Inferior parietal cortex (tissue), 1 donor: ENCODE measurements at regions not wholly inside any gene's neighbourhood (a gene's known extent, or its start where the extent isn't known, plus 50 kb on each side); places are given as distances from the start of the nearest gene placed in this dataset.

Experiments used
- DNase-seq: peaks from one replicate; pipeline ENCODE4 v3.0.0-alpha.2; 2016; ENCODE audit errors: extremely low spot score

DNA sequence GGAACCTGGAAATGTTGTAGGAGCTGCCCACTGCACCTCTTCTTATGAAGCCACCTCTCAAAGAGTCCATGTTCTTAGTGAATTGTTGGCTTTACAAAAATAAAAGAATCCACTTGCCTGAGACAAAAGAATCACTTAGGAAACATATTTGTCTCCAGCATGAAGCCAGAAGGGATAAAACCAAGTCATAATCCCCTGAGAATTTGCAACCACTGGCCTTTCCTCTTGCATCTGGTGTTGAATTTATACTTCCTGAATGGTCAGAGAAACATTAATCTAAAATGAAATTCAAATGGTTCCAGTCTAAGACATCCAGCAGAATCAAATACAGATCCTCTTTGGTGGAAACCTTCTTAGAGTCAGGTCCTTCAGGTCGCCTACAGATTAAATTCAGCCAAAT is 192.5 kb upstream of the ECI2 start:
- DNase-seq = no peak

DNA sequence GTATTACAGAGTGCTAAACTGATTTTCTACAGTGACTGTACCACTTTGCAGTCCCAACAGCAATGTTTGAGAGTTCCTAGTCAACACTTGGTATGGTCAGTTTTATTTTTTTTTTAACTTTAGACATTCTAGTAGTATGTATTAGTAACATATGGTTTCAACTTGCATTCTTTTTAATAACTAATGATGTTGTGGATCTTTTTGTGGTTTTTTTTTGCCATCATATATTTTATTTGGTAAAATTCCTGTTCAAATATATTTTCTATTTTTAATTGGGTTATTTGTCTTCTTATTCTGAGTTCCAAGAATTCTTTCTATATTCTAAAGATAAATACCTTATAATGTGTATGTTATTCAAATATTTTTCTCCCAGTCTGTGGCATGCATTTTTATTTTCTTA is 189.4 kb upstream of the ECI2 start:
- DNase-seq = no peak

DNA sequence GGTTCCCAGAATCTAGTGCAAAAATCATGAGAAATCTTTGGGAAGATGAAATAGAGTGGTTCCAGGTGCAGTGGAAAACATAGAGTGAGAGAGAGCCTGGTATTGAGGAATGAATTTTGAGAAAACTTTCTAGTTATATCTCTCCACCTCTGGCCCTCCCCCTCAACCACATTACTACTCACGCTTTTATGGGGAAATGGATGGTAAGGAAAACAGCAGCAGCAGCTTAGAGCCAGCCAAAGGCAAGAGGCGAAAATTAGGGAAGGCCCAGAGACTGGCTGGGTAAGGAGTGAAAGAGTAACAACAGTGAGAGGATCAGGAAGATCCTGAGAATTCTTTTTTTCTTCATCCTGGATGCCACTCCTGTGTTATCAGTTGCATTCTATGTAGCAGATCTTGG is 187.9 kb upstream of the ECI2 start:
- no peak for DNase-seq

DNA sequence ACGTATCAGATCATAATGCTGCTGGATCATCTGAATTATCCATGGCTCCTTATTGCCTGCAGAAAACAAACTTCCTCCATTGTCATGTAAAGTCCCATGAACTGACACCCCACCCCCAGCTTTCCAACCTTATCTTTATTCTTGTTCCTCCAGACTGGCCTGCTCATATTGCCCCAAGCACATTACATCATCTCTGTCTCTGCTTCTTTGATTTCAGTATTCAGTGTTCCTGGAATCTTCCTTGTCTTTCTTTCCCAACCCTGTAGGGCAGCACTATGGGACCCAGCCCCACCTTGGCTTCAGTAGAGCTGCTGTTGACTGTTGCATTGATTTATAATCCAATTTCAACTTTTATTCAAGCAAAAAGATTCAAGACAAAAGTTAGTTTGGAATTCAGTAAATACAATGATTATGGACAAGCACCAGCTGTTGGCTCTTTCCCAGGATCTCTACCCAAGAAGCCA is 187.5 kb upstream of the ECI2 start:
- no peak for DNase-seq

- DNase-seq = no peak
Observed at GRCh38 chr6:4322134-4322845, 186.9 kb upstream of the ECI2 start.

- no peak for DNase-seq
Observed at GRCh38 chr6:4320860-4321259, 185.5 kb upstream of the ECI2 start.

- DNase-seq = no peak
Observed at GRCh38 chr6:4319981-4320683, 184.8 kb upstream of the ECI2 start.

DNA sequence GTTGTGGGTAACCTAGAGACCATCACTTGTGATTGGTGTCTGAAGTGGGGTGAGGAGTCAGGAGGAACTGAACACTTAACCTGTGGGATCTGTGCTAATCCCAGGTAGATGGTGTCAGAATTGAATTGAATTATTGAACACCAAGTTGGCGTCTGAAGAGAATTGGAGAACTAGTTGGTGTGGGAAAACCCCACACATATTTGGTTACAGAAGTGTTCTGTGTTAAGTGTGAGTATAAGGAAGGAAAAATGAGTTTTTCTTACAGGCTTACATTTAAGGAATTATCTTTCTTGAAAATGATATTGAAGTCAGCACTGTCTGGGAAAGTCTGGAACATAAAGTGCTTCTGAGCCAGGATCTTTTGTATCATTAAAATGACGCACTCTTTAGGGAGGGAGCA is 182.9 kb upstream of the ECI2 start:
- no peak for DNase-seq

DNA sequence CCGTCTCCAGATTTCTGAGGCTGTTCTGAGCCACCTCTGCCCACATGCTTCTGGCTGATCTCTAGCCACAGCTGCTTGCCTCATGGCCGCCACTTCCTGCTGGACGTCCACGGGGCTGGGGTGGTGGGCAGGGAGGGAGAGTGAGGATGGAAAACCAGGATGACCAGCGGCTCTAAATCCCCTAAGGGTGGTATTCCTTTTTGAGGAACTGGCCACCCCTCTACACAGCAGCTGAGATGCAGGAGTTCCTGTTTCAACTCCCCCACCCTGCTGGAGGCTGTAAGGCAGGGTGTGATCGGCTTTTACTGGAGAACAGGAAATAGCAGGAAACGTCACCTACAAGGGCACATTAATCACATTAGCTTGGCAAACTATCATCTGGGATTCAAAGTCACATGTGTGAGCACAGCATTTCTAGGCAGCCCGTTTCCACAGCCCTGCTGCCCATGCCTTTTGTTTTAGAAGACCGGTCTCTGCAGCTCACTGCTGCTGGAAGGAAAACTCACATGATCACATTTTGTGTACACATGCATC is 181.6 kb upstream of the ECI2 start:
- DNase-seq = no peak

- DNase-seq = no peak
Observed at GRCh38 chr6:4314201-4314707, 178.9 kb upstream of the ECI2 start.

GRCh38 chr6:4313044-4313686 is 177.8 kb upstream of the ECI2 start:
- no peak for DNase-seq

- no peak for DNase-seq
Observed at GRCh38 chr6:4311976-4312860, 176.8 kb upstream of the ECI2 start.

GRCh38 chr6:4309540-4309939 is 174.2 kb upstream of the ECI2 start:
- no peak for DNase-seq

DNA sequence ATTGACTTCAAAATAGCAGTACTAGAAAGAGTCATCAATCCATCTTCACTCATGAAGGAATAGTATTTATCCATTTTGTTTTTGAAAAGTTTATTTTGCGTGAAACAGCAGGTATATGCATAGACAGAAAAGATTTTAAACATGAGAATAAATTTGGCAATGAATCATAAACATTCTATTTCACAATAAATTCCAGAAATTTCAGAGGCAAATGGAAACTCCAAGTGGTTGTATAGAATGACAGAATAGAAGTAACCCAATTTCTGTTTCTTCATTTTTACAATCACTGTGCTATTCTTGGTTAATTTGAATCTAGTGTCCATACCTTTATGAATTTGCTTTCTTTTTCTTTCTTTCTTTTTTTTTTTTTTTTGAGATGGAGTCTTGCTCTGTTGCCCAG is 173.0 kb upstream of the ECI2 start:
- no peak for DNase-seq

DNA sequence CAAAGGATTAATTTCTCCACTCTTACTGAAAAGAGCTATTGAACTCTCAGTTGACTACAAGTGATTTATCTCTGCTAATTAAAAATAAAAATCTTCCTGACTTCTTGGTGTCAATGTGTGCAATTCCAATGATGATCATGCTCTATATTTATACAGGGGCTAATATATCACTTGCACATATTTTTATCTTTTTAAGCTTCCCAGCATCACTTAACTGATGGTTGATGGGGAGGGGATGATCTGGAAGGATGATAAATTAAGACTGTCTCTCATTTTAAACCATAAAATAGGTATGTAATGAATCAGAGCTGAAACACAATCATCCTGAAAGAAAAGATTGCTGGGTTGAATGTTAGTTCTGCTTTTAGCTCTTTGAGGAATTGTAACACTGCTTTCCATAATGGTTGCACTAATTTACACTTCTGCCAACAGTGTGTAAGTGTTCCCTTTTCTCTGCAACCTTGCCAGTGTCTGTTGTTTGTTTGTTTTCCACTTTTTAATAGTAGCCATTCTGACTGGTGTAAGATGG is 169.6 kb upstream of the ECI2 start:
- no peak for DNase-seq

- DNase-seq = no peak
Observed at GRCh38 chr6:4303638-4304037, 168.3 kb upstream of the ECI2 start.

DNA sequence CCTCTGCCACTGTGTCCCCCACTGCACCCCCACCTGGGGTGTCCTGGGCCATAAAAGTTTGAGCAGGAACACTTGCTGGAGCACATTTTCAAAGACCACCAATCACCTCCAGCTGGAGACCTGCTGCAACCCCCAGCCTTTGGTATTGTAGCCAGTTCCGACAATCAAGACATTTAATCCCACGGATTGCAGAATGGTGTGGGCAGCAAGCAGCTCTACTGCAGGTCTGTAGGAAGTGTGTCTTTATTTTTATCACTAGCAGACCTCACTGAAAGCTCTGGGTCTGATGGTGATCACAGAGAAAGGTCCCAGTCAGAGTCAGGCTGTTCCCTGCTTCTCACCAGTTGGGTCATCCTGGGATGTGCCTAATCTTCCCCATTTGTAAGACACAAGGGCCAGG is 167.1 kb upstream of the ECI2 start:
- no peak for DNase-seq

DNA sequence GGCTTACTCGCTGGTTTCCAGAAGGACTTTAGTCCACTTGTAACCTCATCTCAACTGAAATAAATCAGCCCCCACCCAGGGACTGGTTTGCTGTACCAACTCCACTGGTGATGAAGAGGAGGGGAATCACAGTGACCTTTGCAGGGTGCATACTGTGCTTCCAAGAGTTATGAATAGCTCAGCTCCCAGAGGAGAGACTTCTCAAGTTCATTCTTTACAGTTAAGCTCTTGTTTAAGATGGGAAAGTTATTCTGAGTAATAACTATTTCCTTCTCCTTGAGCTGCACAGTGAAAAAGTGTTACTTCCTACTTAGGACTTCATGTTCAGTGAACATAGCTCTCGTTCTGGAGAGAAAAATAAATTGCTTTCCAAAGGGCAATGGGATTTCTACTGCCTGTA is 166.5 kb upstream of the ECI2 start:
- no peak for DNase-seq

DNA sequence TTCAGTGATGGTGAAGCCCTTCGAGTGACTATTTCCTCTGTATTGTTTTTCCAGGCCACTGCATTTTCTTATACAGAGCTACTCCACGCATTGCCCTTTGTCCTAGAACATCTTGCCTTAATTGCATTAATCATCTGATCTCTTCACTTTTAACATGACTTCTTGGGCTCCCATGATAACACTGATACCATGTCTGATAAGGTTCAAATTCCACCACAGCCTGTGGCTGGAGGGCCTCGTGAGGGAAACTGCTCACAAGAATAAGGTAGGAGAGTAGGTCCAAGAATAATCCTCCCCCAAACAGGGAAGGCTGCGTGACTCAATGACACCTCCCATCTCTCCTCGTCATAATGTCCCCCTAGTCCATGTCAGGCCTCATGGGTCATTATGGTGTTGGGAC is 165.5 kb upstream of the ECI2 start:
- no peak for DNase-seq

- no peak for DNase-seq
Observed at GRCh38 chr6:4299476-4299875, 164.1 kb upstream of the ECI2 start.

- DNase-seq = no peak
Observed at GRCh38 chr6:4297348-4297747, 162.0 kb upstream of the ECI2 start.
